GM06990 (cell line): ENCODE measurements at regions not wholly inside any gene's neighbourhood (a gene's known extent, or its start where the extent isn't known, plus 50 kb on each side); places are given as distances from the start of the nearest gene placed in this dataset.

Experiments
- DNase-seq: peaks from one replicate; pipeline ENCODE4 v3.0.0-alpha.2; 2011; ENCODE audit not compliant: insufficient read length; ENCODE audit errors: extremely low read depth
- H3K27me3 ChIP-seq: replicated peaks from 2 replicates; pipeline ENCODE4 v1.6.0; 2011; ENCODE audit warnings: low read length; ENCODE audit not compliant: control insufficient read depth, insufficient read depth
- H3K36me3 ChIP-seq: 2 replicates; pipeline ENCODE4 v1.5.1; 2011; ENCODE audit warnings: low read length; ENCODE audit not compliant: control insufficient read depth, insufficient read depth
- H3K4me3 ChIP-seq: replicated peaks from 2 replicates; pipeline ENCODE4 v1.5.1; 2011; ENCODE audit warnings: low read depth, mild to moderate bottlenecking, control low read depth, low read length
- CTCF ChIP-seq: IDR thresholded peaks from 2 replicates; pipeline ENCODE4 v1.5.1; 2011; ENCODE audit warnings: low read length, control low read depth, mild to moderate bottlenecking, inconsistent platforms; ENCODE audit not compliant: insufficient read depth, poor library complexity, severe bottlenecking

- no peak for DNase-seq
- no peak overlapping the region for H3K4me3 ChIP-seq
- H3K27me3 ChIP-seq: no peaks in the 10 kb centered on the region; the same call in 1 of the 2 replicates
- H3K36me3 ChIP-seq: no peaks in the 10 kb centered on the region
- no peak for TF ChIP-seq CTCF
Observed at GRCh38 chr20:39181490-39181889, 219.3 kb downstream of the DHX35 start.

GRCh38 chr20:39176457-39176856 lies 214.3 kb downstream of the DHX35 start:
- Histone ChIP-seq H3K36me3 (no peaks in the 10 kb centered on the region), H3K4me3 (no peak overlapping the region), H3K27me3 (no peaks in the 10 kb centered on the region; the same call in 1 of the 2 replicates)
- DNase-seq: no peak
- no peak for TF ChIP-seq CTCF

- DNase-seq: no peak
- Histone ChIP-seq H3K4me3 (no peak overlapping the region), H3K36me3 (no peaks in the 10 kb centered on the region), H3K27me3 (no peaks in the 10 kb centered on the region; the same call in 1 of the 2 replicates)
- TF ChIP-seq CTCF: no peak
Observed at GRCh38 chr20:39170896-39171463, 208.8 kb downstream of the DHX35 start.

GRCh38 chr20:39165099-39165498 lies 203.0 kb downstream of the DHX35 start:
- DNase-seq: no peak
- H3K27me3 ChIP-seq: no peaks in the 10 kb centered on the region
- TF ChIP-seq CTCF: no peak
- H3K4me3 ChIP-seq: no peak overlapping the region
- no peaks in the 10 kb centered on the region for H3K36me3 ChIP-seq

GRCh38 chr20:39164642-39165041 lies 202.5 kb downstream of the DHX35 start:
- Histone ChIP-seq H3K27me3 (no peaks in the 10 kb centered on the region), H3K4me3 (no peak overlapping the region), H3K36me3 (no peaks in the 10 kb centered on the region)
- DNase-seq: no peak
- TF ChIP-seq CTCF: no peak

GRCh38 chr20:39163993-39164392 lies 201.8 kb downstream of the DHX35 start:
- Histone ChIP-seq H3K36me3 (no peaks in the 10 kb centered on the region), H3K4me3 (no peak overlapping the region), H3K27me3 (no peaks in the 10 kb centered on the region)
- no peak for TF ChIP-seq CTCF
- no peak for DNase-seq
